ENCODE measurements at regions not wholly inside any gene's neighbourhood (a gene's known extent, or its start where the extent isn't known, plus 50 kb on each side); places are given as distances from the start of the nearest gene placed in this dataset.

DNA sequence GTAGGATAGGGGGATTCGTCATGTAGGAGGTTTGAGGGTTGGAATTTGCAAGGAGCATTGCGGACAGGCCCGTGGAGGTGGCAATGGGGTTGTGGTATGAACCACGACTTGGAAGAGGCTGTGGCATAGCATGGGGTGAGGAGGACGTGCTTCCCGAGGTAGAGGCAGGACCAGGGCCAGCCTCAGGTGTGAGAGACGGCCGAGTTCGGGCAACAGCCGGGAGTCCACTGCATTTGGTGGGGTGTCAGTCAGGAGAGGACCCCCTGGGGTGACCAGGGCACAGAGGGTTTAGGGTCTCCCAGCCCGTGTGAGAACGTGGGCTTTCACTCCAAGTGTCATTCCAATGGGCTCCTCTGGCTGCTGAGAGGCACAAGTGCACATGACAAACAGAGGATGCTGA, 339.0 kb downstream of the EIPR1 start:
- POLR2A ChIA-PET, result no interaction called here

DNA sequence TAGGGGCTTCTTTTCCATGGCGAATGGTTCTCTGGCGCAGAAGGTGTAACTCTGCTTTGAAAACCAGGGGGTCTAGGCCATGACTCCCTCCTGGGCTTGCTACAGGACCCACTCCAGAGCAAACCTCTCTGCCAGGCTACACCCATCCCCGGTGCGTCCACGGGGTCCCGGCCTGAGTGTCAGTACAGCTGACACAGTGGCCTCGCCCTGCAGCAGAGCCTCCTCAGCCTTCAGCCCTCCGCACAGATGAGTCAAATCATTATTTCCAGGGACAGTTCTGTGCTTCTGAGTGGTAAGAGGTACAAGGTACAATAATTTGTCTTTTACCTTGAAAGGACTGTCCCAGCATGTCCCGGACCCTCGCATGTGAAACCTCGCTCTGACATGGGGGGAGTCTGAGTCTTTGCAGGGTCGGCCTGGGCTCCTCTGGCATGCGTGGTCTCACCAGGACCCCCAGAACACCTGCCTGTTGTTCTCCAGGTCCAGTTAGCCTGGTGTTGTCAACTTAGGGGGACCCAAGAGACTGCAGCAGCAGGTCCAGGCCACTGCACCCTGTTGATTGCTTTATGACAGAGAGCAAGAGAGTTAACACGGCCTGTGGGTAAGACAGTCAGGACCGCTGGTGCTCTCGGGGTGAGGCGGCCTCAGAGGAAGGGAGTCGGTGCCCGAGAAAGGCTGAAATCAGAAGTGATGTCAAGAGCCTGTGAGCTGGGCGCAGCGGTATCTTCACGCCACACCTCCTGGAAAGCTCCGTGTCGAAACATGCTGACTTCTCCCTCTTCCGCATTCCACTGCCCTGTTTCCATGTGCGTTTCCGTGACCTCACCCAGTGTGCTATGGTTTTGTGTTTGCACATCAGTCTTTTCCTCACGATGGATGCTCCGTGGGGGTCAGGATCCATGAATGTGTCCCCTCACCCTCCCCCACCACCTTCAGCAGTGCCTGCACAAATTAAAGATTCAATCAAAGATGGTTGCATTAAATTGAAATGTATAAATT, 340.1 kb downstream of the EIPR1 start:
- POLR2A ChIA-PET, result no interaction called here
- TF ChIP-seq YY1 (IDR thresholded peaks at IDR 0.05; ENCODE audit: extremely low read depth, insufficient replicate concordance, low read depth, low read length) (no peak), JUND (IDR thresholded peaks at IDR 0.05) (no peak), ELF1 (IDR thresholded peaks at IDR 0.05; ENCODE audit: borderline replicate concordance, low read depth) (no peak), ZNF274 (IDR thresholded peaks at IDR 0.05; ENCODE audit: low read depth, low read length) (no peak), ZFX (IDR thresholded peaks at IDR 0.05) (no peak), SRF (IDR thresholded peaks at IDR 0.05; ENCODE audit: low read depth) (no peak), SIN3A (IDR thresholded peaks at IDR 0.05; ENCODE audit: low read depth) (no peak), CEBPB (IDR thresholded peaks at IDR 0.05; ENCODE audit: low read depth) (no peak), POLR2A (IDR thresholded peaks at IDR 0.05; ENCODE audit: borderline replicate concordance, extremely low read depth, insufficient read depth, insufficient read length) (no peak), EZH2phosphoT487 (IDR thresholded peaks at IDR 0.05; ENCODE audit: borderline replicate concordance) (no peak), FOSL1 (IDR thresholded peaks at IDR 0.05; ENCODE audit: low read depth) (no peak), TCF7L2 (IDR thresholded peaks at IDR 0.05; ENCODE audit: borderline replicate concordance, extremely low read depth, insufficient read depth, insufficient read length) (no peak), RAD21 (IDR thresholded peaks at IDR 0.05; ENCODE audit: low read depth) (no peak)
- TF ChIP-seq, protein P1, sequence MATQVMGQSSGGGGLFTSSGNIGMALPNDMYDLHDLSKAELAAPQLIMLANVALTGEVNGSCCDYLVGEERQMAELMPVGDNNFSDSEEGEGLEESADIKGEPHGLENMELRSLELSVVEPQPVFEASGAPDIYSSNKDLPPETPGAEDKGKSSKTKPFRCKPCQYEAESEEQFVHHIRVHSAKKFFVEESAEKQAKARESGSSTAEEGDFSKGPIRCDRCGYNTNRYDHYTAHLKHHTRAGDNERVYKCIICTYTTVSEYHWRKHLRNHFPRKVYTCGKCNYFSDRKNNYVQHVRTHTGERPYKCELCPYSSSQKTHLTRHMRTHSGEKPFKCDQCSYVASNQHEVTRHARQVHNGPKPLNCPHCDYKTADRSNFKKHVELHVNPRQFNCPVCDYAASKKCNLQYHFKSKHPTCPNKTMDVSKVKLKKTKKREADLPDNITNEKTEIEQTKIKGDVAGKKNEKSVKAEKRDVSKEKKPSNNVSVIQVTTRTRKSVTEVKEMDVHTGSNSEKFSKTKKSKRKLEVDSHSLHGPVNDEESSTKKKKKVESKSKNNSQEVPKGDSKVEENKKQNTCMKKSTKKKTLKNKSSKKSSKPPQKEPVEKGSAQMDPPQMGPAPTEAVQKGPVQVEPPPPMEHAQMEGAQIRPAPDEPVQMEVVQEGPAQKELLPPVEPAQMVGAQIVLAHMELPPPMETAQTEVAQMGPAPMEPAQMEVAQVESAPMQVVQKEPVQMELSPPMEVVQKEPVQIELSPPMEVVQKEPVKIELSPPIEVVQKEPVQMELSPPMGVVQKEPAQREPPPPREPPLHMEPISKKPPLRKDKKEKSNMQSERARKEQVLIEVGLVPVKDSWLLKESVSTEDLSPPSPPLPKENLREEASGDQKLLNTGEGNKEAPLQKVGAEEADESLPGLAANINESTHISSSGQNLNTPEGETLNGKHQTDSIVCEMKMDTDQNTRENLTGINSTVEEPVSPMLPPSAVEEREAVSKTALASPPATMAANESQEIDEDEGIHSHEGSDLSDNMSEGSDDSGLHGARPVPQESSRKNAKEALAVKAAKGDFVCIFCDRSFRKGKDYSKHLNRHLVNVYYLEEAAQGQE (IDR thresholded peaks at IDR 0.05; ENCODE audit: low read depth), result no peak
- TF ChIP-seq, protein P2, sequence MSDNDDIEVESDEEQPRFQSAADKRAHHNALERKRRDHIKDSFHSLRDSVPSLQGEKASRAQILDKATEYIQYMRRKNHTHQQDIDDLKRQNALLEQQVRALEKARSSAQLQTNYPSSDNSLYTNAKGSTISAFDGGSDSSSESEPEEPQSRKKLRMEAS (IDR thresholded peaks at IDR 0.05), result no peak

More for the DNA sequence above, 339.0 kb downstream of the EIPR1 start:
- Histone ChIP-seq H3K9ac (ENCODE audit: low read length) (no peak overlapping the region), H3K4me1 (ENCODE audit: control insufficient read depth in 1 of 2, insufficient read depth in 2 of 2, low read length in 2 of 2) (no peaks in the 10 kb centered on the region), H3K27ac (ENCODE audit: low read depth, low read length) (no peak overlapping the region), H3K9me3 (ENCODE audit: control insufficient read depth in 1 of 2, insufficient read depth in 1 of 2, low read depth in 1 of 2, low read length in 2 of 2) (no peaks in the 10 kb centered on the region), H3K36me3 (ENCODE audit: control insufficient read depth in 1 of 2, insufficient read depth in 2 of 2, low read length in 2 of 2) (no peaks in the 10 kb centered on the region), H3K27me3 (ENCODE audit: insufficient read depth, low read length) (0 out of 2 replicates have a peak, but pooled peaks cover 4% of the 10 kb centered on the region), H4K20me1 (ENCODE audit: insufficient read depth) (no peaks in the 10 kb centered on the region), H3K9me2 (ENCODE audit: insufficient read depth) (no peaks in the 10 kb centered on the region), H3K4me2 (ENCODE audit: low read length) (no peak overlapping the region), H3K4me3 (replicated peaks in 1 of 2; ENCODE audit: low read depth in 1 of 2, low read length in 2 of 2) (no peak overlapping the region), H3K79me2 (ENCODE audit: insufficient read depth, low read length) (no peaks in the 10 kb centered on the region), H2AFZ (ENCODE audit: low read depth, low read length, poor library complexity, severe bottlenecking) (no peak overlapping the region)
- CTCF ChIA-PET, result no interaction called here
- RAD21 ChIA-PET (ENCODE audit: low non-redundant PET in 1 of 2, low total read pairs in 2 of 2, uncharacterized antibody in 2 of 2, unreplicated experiment in 2 of 2), result no interaction called here
- DNase-seq (ENCODE audit: low read depth, low spot score) (no peak), ATAC-seq (no peak)
- intact Hi-C loops (cut with micrococcal nuclease), result no loop called here
- BruUV-seq (replicated peaks), result no TSS peak
- no peak for TF ChIP-seq POLR2A (IDR thresholded peaks at IDR 0.05; ENCODE audit: borderline replicate concordance, extremely low read depth, insufficient read depth, insufficient read length)
- no peak for TF ChIP-seq ZFX (IDR thresholded peaks at IDR 0.05)
- TF ChIP-seq EGR1 (IDR thresholded peaks at IDR 0.05; ENCODE audit: low read depth), result no peak
- TF ChIP-seq, protein P2 (IDR thresholded peaks at IDR 0.05), result no peak
- no peak for TF ChIP-seq SRF (IDR thresholded peaks at IDR 0.05; ENCODE audit: low read depth)
- TF ChIP-seq EZH2phosphoT487 (IDR thresholded peaks at IDR 0.05; ENCODE audit: borderline replicate concordance), result no peak

More for the DNA sequence above, 340.1 kb downstream of the EIPR1 start:
- ChIA-PET CTCF (no interaction called here), RAD21 (ENCODE audit: low non-redundant PET in 1 of 2, low total read pairs in 2 of 2, uncharacterized antibody in 2 of 2, unreplicated experiment in 2 of 2) (no interaction called here)
- no peak for DNase-seq (ENCODE audit: low read depth, low spot score)
- Histone ChIP-seq H3K4me1 (ENCODE audit: control insufficient read depth in 1 of 2, insufficient read depth in 2 of 2, low read length in 2 of 2) (no peaks in the 10 kb centered on the region), H3K27ac (ENCODE audit: low read depth, low read length) (no peak overlapping the region), H2AFZ (ENCODE audit: low read depth, low read length, poor library complexity, severe bottlenecking) (no peak overlapping the region), H3K4me2 (ENCODE audit: low read length) (no peak overlapping the region), H3K9me3 (ENCODE audit: control insufficient read depth in 1 of 2, insufficient read depth in 1 of 2, low read depth in 1 of 2, low read length in 2 of 2) (no peaks in the 10 kb centered on the region), H3K9me2 (ENCODE audit: insufficient read depth) (no peaks in the 10 kb centered on the region), H3K9ac (ENCODE audit: low read length) (no peak overlapping the region), H3K36me3 (ENCODE audit: control insufficient read depth in 1 of 2, insufficient read depth in 2 of 2, low read length in 2 of 2) (no peaks in the 10 kb centered on the region), H3K4me3 (replicated peaks in 1 of 2; ENCODE audit: low read depth in 1 of 2, low read length in 2 of 2) (no peak overlapping the region), H3K27me3 (ENCODE audit: insufficient read depth, low read length) (0 out of 2 replicates have a peak, but pooled peaks cover 6% of the 10 kb centered on the region), H3K79me2 (ENCODE audit: insufficient read depth, low read length) (no peaks in the 10 kb centered on the region), H4K20me1 (ENCODE audit: insufficient read depth) (no peaks in the 10 kb centered on the region)
- no TSS peak for BruUV-seq (replicated peaks)
- intact Hi-C loops (cut with micrococcal nuclease), result no loop called here
- no peak for ATAC-seq

All from HCT116 (cell line).